ENCODE measurements at regions not wholly inside any gene's neighbourhood (a gene's known extent, or its start where the extent isn't known, plus 50 kb on each side); places are given as distances from the start of the nearest gene placed in this dataset.

- no peak for TF ChIP-seq SUZ12 (IDR thresholded peaks at IDR 0.05; ENCODE audit: low read length)
Measured at GRCh38 chr6:18049646-18050045, 62.2 kb upstream of the KIF13A start (continued).

All from H1 (cell line).